ENCODE measurements at regions not wholly inside any gene's neighbourhood (a gene's known extent, or its start where the extent isn't known, plus 50 kb on each side); places are given as distances from the start of the nearest gene placed in this dataset.

- DNase-seq (ENCODE audit: extremely low read depth in 1 of 2, low read depth in 1 of 2) = no peak
Observed at GRCh38 chr6:103255132-103255531, 1604.6 kb downstream of the HACE1 start.

DNA sequence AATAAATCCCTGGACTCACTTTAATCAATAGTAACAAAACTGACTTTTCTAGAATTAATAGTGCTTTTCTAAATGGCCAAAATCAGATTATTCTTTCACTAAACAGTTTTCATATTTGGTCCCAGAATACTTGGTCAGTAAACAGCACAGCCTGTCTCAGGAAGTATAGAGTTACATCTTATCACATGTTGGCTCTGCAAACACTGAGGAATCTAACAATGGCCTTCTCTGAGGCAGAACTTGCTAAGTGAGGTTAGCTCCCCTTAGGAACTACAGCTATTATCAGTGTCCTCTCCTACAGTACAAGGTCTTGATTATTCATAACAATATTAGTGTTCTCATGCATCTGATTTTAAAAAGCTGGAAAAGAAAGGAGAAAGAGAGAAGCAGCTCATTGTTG lies 1622.8 kb downstream of the HACE1 start:
- DNase-seq (ENCODE audit: extremely low read depth in 1 of 2, low read depth in 1 of 2) = no peak

DNA sequence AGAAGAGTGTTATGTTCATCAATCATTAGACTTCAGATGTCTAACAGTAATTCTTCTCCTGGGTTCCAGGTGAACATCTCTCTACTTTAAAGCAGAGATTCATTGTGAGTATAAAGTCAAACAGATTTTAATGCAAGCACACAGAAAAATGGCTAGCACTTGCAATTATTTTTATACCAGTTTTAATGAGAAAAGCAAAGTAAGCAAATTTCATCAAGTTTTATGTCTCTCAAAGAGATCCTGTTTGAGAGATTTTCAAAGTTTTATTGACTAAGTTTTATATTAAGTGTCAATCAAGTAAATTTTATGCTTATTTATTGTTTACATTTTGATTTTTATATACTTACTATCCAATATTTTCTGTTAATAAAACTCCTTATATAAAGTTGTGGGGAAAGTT lies 1628.5 kb downstream of the HACE1 start:
- no peak for DNase-seq (ENCODE audit: extremely low read depth in 1 of 2, low read depth in 1 of 2)

GRCh38 chr6:103215847-103216246 lies 1643.9 kb downstream of the HACE1 start:
- no peak for DNase-seq (ENCODE audit: extremely low read depth in 1 of 2, low read depth in 1 of 2)

DNA sequence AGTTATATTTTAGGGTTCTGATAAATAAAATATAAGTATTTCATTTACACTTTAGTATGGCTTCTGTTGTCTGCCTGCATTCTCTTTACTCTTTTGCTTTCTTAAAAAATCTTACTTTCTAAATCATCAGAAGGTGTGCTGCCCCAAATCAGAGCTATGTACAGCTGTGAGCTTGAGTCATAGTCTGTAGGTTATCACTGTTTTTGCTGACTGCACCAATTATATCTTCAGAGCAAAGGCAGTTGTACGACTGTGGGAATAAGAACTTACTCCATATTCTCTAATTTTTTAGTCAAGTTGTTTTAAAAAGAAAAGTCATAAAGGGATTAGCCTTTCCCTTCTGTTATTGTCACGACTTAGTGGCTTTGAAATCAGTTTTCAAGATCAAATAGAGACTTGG lies 1649.0 kb downstream of the HACE1 start:
- no peak for DNase-seq (ENCODE audit: extremely low read depth in 1 of 2, low read depth in 1 of 2)

DNA sequence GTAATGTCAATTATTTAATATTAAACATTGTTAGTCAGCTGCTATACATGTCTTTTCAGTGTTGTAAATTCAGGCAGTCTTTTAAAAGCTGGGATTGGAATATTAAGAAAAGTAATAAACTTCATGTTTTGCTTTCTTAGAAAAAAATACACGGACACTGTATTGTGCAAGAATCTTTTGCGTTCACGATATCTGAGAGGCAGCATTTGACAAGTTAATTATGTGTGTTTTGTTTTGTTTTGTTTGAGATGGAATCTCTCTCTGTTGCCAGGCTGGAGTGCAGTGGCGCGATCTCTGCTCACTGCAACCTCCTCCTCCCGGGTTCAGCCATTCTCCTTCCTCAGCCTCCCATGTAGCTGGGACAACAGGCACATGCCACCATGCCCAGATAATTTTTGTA lies 1661.3 kb downstream of the HACE1 start:
- no peak for DNase-seq (ENCODE audit: extremely low read depth in 1 of 2, low read depth in 1 of 2)

DNA sequence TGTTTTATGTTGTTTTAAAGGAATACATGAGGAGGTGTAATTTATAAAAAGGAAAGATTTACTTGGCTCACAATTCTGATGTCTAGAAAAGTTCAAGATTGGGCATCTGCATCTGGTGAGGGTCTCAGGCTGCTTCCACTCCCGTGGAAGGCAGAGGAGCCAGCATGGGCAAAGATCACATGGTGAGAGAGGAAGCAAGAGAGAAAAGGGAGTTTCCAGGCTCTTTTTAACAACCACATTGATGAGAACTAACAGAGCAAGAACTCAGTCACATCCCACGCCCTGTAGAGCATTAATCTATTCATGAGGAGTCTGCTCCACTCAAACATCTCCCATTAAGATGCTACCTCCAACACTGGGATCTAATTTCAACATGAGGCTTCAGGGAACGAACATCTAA lies 1666.3 kb downstream of the HACE1 start:
- no peak for DNase-seq (ENCODE audit: extremely low read depth in 1 of 2, low read depth in 1 of 2)

GRCh38 chr6:103191391-103192093 lies 1668.2 kb downstream of the HACE1 start:
- DNase-seq (ENCODE audit: extremely low read depth in 1 of 2, low read depth in 1 of 2) = no peak

DNA sequence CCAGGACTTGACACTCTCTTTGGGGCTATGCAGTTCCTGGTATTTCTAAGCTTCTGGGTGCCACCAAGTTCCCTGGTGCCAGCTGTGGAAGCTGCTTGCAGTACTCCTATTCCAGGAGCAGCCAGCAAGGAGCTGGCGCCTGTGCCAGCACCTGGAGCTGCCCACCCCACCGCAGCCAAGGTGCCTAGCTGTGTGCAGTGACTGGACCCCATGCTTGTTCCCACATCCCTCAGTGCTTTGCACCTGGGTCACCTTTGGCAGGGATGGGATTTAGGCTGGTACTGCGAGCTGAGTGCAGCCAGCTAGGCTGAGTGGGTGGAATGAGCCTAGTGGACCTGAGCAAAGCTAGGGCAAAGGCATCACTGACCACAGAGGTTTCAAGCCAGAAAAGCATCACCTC lies 1674.9 kb downstream of the HACE1 start:
- DNase-seq (ENCODE audit: extremely low read depth in 1 of 2, low read depth in 1 of 2) = no peak

- no peak for DNase-seq (ENCODE audit: extremely low read depth in 1 of 2, low read depth in 1 of 2)
Observed at GRCh38 chr6:103183831-103184411, 1675.8 kb downstream of the HACE1 start.

DNA sequence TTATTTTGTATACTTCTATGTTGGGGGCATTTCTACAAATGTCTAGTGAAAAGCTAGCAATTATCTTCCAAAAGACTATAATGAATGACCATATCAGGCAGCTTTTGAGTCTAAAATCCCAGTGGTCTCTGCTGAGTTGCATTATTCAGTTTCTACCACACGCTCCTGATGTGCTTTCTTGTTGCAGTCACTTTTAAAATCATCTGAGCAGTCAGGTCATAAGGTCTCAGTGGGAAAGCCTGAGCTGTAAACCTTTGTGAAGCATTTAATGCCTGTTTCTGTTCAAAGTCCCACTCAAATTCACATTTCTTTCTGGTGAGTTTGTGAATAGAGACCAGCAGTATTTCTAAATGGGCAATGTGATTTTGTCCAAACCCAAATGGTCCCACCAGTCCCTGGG lies 1681.5 kb downstream of the HACE1 start:
- no peak for DNase-seq (ENCODE audit: extremely low read depth in 1 of 2, low read depth in 1 of 2)

GRCh38 chr6:103177791-103178190 lies 1681.9 kb downstream of the HACE1 start:
- DNase-seq (ENCODE audit: extremely low read depth in 1 of 2, low read depth in 1 of 2) = no peak

DNA sequence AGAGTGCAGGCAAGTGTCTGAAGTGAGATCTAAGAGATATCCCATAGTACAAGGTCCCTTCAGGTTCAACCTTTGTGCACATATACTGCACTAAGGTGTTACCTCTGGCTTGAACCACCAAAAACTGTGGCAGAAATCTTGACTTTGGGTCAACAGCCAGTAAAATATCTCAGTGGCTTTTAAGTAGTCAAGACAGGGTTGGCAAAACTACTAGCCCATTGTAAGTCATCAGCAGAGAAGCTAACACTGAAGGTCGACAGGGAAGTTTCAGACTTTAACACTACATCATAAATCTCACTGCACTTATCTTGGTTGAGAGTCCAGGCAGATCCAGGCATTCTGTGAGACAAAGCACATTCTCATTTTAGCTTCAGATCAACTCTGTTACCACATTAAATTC lies 1684.7 kb downstream of the HACE1 start:
- DNase-seq (ENCODE audit: extremely low read depth in 1 of 2, low read depth in 1 of 2) = no peak

DNA sequence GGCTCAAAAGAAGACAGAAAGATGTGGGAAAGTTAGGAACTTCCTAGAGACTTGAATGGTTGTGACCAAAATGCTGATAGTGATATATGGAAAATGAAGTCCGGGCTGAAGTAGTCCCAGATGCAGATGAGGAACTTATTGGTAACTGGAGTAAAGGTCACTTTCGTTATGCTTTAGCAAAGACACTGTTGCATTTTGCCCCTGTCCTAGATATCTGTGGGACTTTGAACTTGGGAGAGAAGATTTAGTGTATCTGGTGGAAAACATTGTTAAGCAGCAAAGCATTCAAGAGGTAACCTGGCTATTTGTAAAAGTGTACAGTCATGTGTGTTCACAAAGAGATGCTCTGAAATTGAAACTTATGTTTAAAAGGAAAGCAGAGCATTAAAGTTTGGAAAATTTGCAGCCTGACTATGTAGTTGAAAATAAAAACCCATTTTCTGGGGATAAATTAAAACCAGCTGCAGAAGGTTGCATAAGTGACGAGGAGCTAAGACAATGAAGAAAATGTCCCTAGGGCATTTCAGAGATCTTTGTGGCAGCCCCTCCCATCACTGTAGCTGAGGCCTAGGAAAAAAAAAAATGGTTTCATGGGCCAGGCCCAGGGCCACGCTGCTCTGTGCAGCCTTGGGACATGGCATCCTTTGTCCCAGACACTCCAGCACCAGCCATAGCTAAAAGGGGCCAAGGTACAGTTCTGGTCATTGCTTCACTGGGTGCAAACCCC lies 1692.2 kb downstream of the HACE1 start:
- DNase-seq (ENCODE audit: extremely low read depth in 1 of 2, low read depth in 1 of 2) = no peak

GRCh38 chr6:103154779-103155572 lies 1704.7 kb downstream of the HACE1 start:
- no peak for DNase-seq (ENCODE audit: extremely low read depth in 1 of 2, low read depth in 1 of 2)

- DNase-seq (ENCODE audit: extremely low read depth in 1 of 2, low read depth in 1 of 2) = no peak
Observed at GRCh38 chr6:103153016-103153415, 1706.7 kb downstream of the HACE1 start.

- DNase-seq (ENCODE audit: extremely low read depth in 1 of 2, low read depth in 1 of 2) = no peak
Observed at GRCh38 chr6:103142902-103143301, 1716.8 kb downstream of the HACE1 start.

- DNase-seq (ENCODE audit: extremely low read depth in 1 of 2, low read depth in 1 of 2) = no peak
Observed at GRCh38 chr6:103140308-103141027, 1719.3 kb downstream of the HACE1 start.

- no peak for DNase-seq (ENCODE audit: extremely low read depth in 1 of 2, low read depth in 1 of 2)
Observed at GRCh38 chr6:103139377-103139776, 1720.3 kb downstream of the HACE1 start.

- no peak for DNase-seq (ENCODE audit: extremely low read depth in 1 of 2, low read depth in 1 of 2)
Observed at GRCh38 chr6:103124471-103124870, 1731.0 kb downstream of the GRIK2 start.

All from stimulated activated CD8-positive, alpha-beta memory T cell treated with anti-CD3 and anti-CD28 coated beads, Interleukin-7, amount 100 ng/mL, for 48 hours (primary cell).